B cell (primary cell): ENCODE measurements at regions not wholly inside any gene's neighbourhood (a gene's known extent, or its start where the extent isn't known, plus 50 kb on each side); places are given as distances from the start of the nearest gene placed in this dataset.

Source experiments
- EZH2 ChIP-seq: IDR thresholded peaks from 2 replicates; pipeline ENCODE4 v1.6.1; 2012; ENCODE audit warnings: borderline replicate concordance, low read depth, mild to moderate bottlenecking, moderate library complexity, low read length; ENCODE audit not compliant: insufficient read depth, poor library complexity, severe bottlenecking
- TF ChIP-seq, protein P1 (sequence below): fragments of 200-600 bp; IDR thresholded peaks from one replicate; pipeline ENCODE4 v1.8.0; 2022; ENCODE audit warnings: antibody characterized with exemption, mild to moderate bottlenecking

DNA sequence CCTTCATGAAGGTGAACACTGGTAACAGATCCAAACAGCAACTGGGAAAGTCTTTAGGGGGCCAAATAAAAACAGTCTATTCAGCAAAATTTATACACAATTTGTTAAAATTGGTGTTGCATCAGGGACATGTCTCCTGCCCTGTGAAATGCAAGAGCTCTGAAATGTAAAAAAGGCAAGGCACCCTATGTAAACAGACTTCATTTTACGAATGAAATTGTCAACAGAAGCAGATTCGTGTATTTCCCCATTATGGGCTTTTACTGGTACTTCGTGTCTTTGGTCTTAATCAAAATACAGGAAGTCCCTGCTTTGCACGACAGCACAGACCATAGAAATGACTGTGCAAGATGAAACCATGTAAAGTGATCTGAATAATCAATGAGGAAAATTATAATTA, 127.3 kb upstream of the THBS1 start:
- TF ChIP-seq, protein P1, sequence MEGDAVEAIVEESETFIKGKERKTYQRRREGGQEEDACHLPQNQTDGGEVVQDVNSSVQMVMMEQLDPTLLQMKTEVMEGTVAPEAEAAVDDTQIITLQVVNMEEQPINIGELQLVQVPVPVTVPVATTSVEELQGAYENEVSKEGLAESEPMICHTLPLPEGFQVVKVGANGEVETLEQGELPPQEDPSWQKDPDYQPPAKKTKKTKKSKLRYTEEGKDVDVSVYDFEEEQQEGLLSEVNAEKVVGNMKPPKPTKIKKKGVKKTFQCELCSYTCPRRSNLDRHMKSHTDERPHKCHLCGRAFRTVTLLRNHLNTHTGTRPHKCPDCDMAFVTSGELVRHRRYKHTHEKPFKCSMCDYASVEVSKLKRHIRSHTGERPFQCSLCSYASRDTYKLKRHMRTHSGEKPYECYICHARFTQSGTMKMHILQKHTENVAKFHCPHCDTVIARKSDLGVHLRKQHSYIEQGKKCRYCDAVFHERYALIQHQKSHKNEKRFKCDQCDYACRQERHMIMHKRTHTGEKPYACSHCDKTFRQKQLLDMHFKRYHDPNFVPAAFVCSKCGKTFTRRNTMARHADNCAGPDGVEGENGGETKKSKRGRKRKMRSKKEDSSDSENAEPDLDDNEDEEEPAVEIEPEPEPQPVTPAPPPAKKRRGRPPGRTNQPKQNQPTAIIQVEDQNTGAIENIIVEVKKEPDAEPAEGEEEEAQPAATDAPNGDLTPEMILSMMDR, result no peak
- TF ChIP-seq EZH2, result no peak
